ENCODE measurements at regions not wholly inside any gene's neighbourhood (a gene's known extent, or its start where the extent isn't known, plus 50 kb on each side); places are given as distances from the start of the nearest gene placed in this dataset.

DNA sequence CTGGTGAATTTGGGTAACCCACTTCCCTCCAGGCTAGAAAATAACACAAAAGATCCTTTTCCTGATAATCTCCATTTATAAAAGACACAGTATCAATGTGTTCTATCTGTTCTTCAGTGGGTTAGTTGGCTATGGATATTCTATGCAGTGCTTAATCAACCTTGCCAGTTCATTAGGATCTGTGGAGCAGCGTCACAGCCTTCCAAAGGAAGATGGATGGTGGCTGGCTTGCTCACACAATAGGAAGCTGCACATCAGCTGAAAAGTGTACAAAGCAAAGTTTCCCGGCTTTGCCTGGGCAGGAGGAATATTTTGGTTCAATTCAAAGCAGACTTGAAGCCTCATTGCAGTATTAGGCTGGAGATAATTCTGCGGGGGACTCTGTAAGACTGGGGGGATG, 70.3 kb upstream of the CA10 start:
- H3K4me3 ChIP-seq (ENCODE audit: low read depth, low read length) = no peak overlapping the region
- no peaks in the 10 kb centered on the region for H3K9me3 ChIP-seq (ENCODE audit: control insufficient read depth, insufficient read depth, low read depth, low read length)
- no peak for TF ChIP-seq ZNF426 (tag by site-specific recombination; IDR thresholded peaks at IDR 0.05)
- no peak for TF ChIP-seq ZNF394 (tag by site-specific recombination; IDR thresholded peaks at IDR 0.05; ENCODE audit: borderline replicate concordance)
- no peak for TF ChIP-seq ZSCAN16 (tag by site-specific recombination; IDR thresholded peaks at IDR 0.05)
- no peak for TF ChIP-seq ZNF26 (tag by site-specific recombination; IDR thresholded peaks at IDR 0.05)
- no peak for TF ChIP-seq ZBTB17 (tag by site-specific recombination; IDR thresholded peaks at IDR 0.05)
- CTCF ChIA-PET = interaction anchor here (0.8 kb wide), 1 partner anchor 58 kb away, joined by 5 read pairs; no protein-coding TSS in a partner anchor
- no peaks in the 10 kb centered on the region for H3K36me3 ChIP-seq (ENCODE audit: control insufficient read depth in 2 of 2, insufficient read depth in 1 of 2, low read length in 2 of 2)
- H3K4me1 ChIP-seq (ENCODE audit: control insufficient read depth, insufficient read depth, low read length) = no peaks in the 10 kb centered on the region
- POLR2A ChIA-PET = no interaction called here
- no peak overlapping the region for H3K27ac ChIP-seq (ENCODE audit: extremely low read depth, low read depth, low read length)

DNA sequence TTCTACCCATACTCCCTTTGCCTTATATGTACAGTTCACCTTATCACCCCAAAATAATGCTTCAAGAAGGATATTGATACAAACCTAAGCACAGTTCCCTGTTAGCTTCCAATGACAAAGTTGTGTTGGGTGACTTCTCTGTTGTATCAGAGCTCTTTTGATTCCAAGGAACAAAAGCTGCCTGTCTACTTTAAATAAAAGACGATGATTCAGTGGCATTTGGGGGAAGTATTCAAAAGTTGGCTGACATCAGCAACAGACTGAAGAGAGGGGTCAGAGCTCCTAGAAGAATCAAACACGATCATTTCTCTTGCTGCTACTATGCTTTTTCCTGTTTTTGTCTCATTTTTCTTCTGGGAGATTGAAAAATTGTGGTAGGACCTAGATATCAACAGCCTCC, 69.4 kb upstream of the CA10 start:
- ChIA-PET POLR2A (no interaction called here), CTCF (interaction anchor here (0.7 to 0.8 kb wide), 2 partner anchors 44 to 57 kb away, joined by 3 to 5 read pairs; no protein-coding TSS in a partner anchor)

More for the DNA sequence above, 69.4 kb upstream of the CA10 start:
- TF ChIP-seq ZBTB49 (tag by site-specific recombination; IDR thresholded peaks at IDR 0.05; ENCODE audit: low read depth) = no peak
- no peak for TF ChIP-seq ZNF473 (tag by site-specific recombination; IDR thresholded peaks at IDR 0.05)
- no peak for TF ChIP-seq ZNF521 (tag by site-specific recombination; IDR thresholded peaks at IDR 0.05)
- TF ChIP-seq ZNF624 (tag by site-specific recombination; IDR thresholded peaks at IDR 0.05) = no peak
- TF ChIP-seq ZNF248 (tag by site-specific recombination; IDR thresholded peaks at IDR 0.05) = no peak
- TF ChIP-seq KLF1 (tag by site-specific recombination; IDR thresholded peaks at IDR 0.05) = no peak
- TF ChIP-seq ZNF221 (tag by site-specific recombination; IDR thresholded peaks at IDR 0.05; ENCODE audit: borderline replicate concordance) = no peak
- TF ChIP-seq ZNF274 (IDR thresholded peaks at IDR 0.05; ENCODE audit: low read length) = no peak
- TF ChIP-seq ZNF274 (tag by site-specific recombination; IDR thresholded peaks at IDR 0.05; ENCODE audit: borderline replicate concordance) = no peak
- TF ChIP-seq KLF7 (tag by site-specific recombination; IDR thresholded peaks at IDR 0.05; ENCODE audit: borderline replicate concordance) = no peak
- TF ChIP-seq, protein P1, sequence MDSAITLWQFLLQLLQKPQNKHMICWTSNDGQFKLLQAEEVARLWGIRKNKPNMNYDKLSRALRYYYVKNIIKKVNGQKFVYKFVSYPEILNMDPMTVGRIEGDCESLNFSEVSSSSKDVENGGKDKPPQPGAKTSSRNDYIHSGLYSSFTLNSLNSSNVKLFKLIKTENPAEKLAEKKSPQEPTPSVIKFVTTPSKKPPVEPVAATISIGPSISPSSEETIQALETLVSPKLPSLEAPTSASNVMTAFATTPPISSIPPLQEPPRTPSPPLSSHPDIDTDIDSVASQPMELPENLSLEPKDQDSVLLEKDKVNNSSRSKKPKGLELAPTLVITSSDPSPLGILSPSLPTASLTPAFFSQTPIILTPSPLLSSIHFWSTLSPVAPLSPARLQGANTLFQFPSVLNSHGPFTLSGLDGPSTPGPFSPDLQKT (IDR thresholded peaks at IDR 0.05; ENCODE audit: borderline replicate concordance, low read depth, low read length) = no peak
- no peak for TF ChIP-seq ZBTB11 (tag by site-specific recombination; conservative IDR thresholded peaks at IDR 0.05; ENCODE audit: low read depth)
- TF ChIP-seq OSR2 (tag by site-specific recombination; IDR thresholded peaks at IDR 0.05) = no peak
- no peak for TF ChIP-seq GFI1B (tag by site-specific recombination; IDR thresholded peaks at IDR 0.05)
- TF ChIP-seq PRDM2 (tag by site-specific recombination; IDR thresholded peaks at IDR 0.05; ENCODE audit: borderline replicate concordance) = no peak
- no peaks in the 10 kb centered on the region for H3K9me3 ChIP-seq (ENCODE audit: control insufficient read depth, insufficient read depth, low read depth, low read length)
- no peaks in the 10 kb centered on the region for H3K4me1 ChIP-seq (ENCODE audit: control insufficient read depth, insufficient read depth, low read length)
- no peak overlapping the region for H3K27ac ChIP-seq (ENCODE audit: extremely low read depth, low read depth, low read length)
- H3K36me3 ChIP-seq (ENCODE audit: control insufficient read depth in 2 of 2, insufficient read depth in 1 of 2, low read length in 2 of 2) = no peaks in the 10 kb centered on the region
- no peak overlapping the region for H3K4me3 ChIP-seq (ENCODE audit: low read depth, low read length)
